HG03469 (cell line): ENCODE measurements at regions not wholly inside any gene's neighbourhood (a gene's known extent, or its start where the extent isn't known, plus 50 kb on each side); places are given as distances from the start of the nearest gene placed in this dataset.

Source experiments
- ATAC-seq: cut with Tn5 transposase; IDR thresholded peaks from one replicate; pipeline ENCODE4 v1.9.1; 2021; ENCODE audit warnings: mild to moderate bottlenecking, moderate library complexity, moderate number of reproducible peaks; ENCODE audit not compliant: unreplicated experiment

GRCh38 chr6:102390541-102390940 lies 997.0 kb downstream of the GRIK2 start:
- ATAC-seq = no peak

GRCh38 chr6:102389994-102390393 lies 996.5 kb downstream of the GRIK2 start:
- no peak for ATAC-seq

GRCh38 chr6:102387326-102388033 lies 994.0 kb downstream of the GRIK2 start:
- no peak for ATAC-seq

GRCh38 chr6:102381203-102381602 lies 987.7 kb downstream of the GRIK2 start:
- no peak for ATAC-seq

GRCh38 chr6:102356170-102356569 lies 962.7 kb downstream of the GRIK2 start:
- ATAC-seq = no peak

GRCh38 chr6:102355578-102355977 lies 962.1 kb downstream of the GRIK2 start:
- ATAC-seq = no peak

GRCh38 chr6:102352552-102352951 lies 959.0 kb downstream of the GRIK2 start:
- no peak for ATAC-seq

GRCh38 chr6:102344769-102345168 lies 951.3 kb downstream of the GRIK2 start:
- no peak for ATAC-seq

- no peak for ATAC-seq
These were observed 946.8 kb downstream of the GRIK2 start for GRCh38 chr6:102340311-102340710.

GRCh38 chr6:102333736-102334135 lies 940.2 kb downstream of the GRIK2 start:
- ATAC-seq = no peak

- ATAC-seq = no peak
These were observed 934.3 kb downstream of the GRIK2 start for GRCh38 chr6:102327697-102328225.

GRCh38 chr6:102313699-102314098 lies 920.2 kb downstream of the GRIK2 start:
- no peak for ATAC-seq

- no peak for ATAC-seq
These were observed 916.2 kb downstream of the GRIK2 start for GRCh38 chr6:102309700-102310099.

GRCh38 chr6:102300350-102300749 lies 906.8 kb downstream of the GRIK2 start:
- no peak for ATAC-seq

- ATAC-seq = no peak
These were observed 904.5 kb downstream of the GRIK2 start for GRCh38 chr6:102298051-102298450.
